PC-9 (cell line): ENCODE measurements at regions not wholly inside any gene's neighbourhood (a gene's known extent, or its start where the extent isn't known, plus 50 kb on each side); places are given as distances from the start of the nearest gene placed in this dataset.

Experiments used
- BruUV-seq: library from RNA; stranded (reverse); fragments of 400-500 nt; replicated peaks from 2 replicates; lab custom pipeline; 2021; lab: Mats Ljungman, UMichigan
- CTCF ChIA-PET: fragments of 300-600 bp; sonication (Branson Sonifier 250); formaldehyde crosslinking; loops from one replicate; lab custom pipeline; 2022; ENCODE audit warnings: antibody characterized with exemption; lab: Charles Lee
- POLR2A ChIA-PET: fragments of 300-600 bp; sonication (Branson Sonifier 250); formaldehyde crosslinking; loops from one replicate; lab custom pipeline; 2022; ENCODE audit warnings: antibody characterized with exemption; ENCODE audit not compliant: unreplicated experiment; lab: Charles Lee
- DNase-seq, 2 experiments: peaks; one replicate each; pipeline versions ENCODE4 v3.0.0 to v3.0.0-alpha.2; 2015 to 2022; ENCODE audit warnings: mixed read lengths in 1 of 2
- H2AFZ ChIP-seq: fragments of 200-600 bp; sonication (generic); 2 replicates; pipeline ENCODE4 v1.8.1; 2017; ENCODE audit warnings: antibody characterized with exemption
- H3F3A ChIP-seq: fragments of 200-600 bp; sonication (generic); 2 replicates; pipeline ENCODE4 v1.8.1; 2017; ENCODE audit warnings: antibody characterized with exemption, mild to moderate bottlenecking, low read depth; ENCODE audit not compliant: insufficient read depth
- H3K27ac ChIP-seq: fragments of 200-600 bp; sonication (generic); 2 replicates; pipeline ENCODE4 v1.6.1; 2016; ENCODE audit warnings: mixed run types
- H3K27me3 ChIP-seq: fragments of 200-600 bp; sonication (generic); 2 replicates; pipeline ENCODE4 v1.6.1; 2016; ENCODE audit warnings: low read depth, mixed run types; ENCODE audit not compliant: insufficient read depth
- H3K36me3 ChIP-seq: fragments of 200-600 bp; sonication (generic); 2 replicates; pipeline ENCODE4 v1.6.1; 2016; ENCODE audit warnings: low read depth, mixed run types
- H3K4me1 ChIP-seq: fragments of 200-600 bp; sonication (generic); replicated peaks from 2 replicates; pipeline ENCODE4 v1.6.1; 2016; ENCODE audit warnings: mixed run types; ENCODE audit not compliant: insufficient read depth
- H3K4me2 ChIP-seq: fragments of 200-600 bp; sonication (generic); 2 replicates; pipeline ENCODE4 v1.6.1; 2017; ENCODE audit warnings: mixed run types
- H3K4me3 ChIP-seq: fragments of 200-600 bp; sonication (generic); 2 replicates; pipeline ENCODE4 v1.6.1; 2016; ENCODE audit warnings: mixed run types
- H3K79me2 ChIP-seq: fragments of 200-600 bp; sonication (generic); 2 replicates; pipeline ENCODE4 v1.6.1; 2017; ENCODE audit warnings: low read depth, mixed run types
- H3K9me2 ChIP-seq: fragments of 200-600 bp; sonication (generic); 2 replicates; pipeline ENCODE4 v1.8.1; 2017; ENCODE audit warnings: mild to moderate bottlenecking; ENCODE audit not compliant: insufficient read depth
- H3K9me3 ChIP-seq: fragments of 200-600 bp; sonication (generic); 2 replicates; pipeline ENCODE4 v1.8.1; 2016; ENCODE audit warnings: low read depth; ENCODE audit not compliant: insufficient read depth
- H4K20me1 ChIP-seq: fragments of 200-600 bp; sonication (generic); 2 replicates; pipeline ENCODE4 v1.8.1; 2017; ENCODE audit not compliant: insufficient read depth
- CTCF ChIP-seq: fragments of 200-600 bp; sonication (generic); conservative IDR thresholded peaks from 2 replicates; pipeline ENCODE4 v1.6.1; 2017; ENCODE audit warnings: mixed run types, antibody characterized with exemption, mild to moderate bottlenecking, moderate library complexity
- EZH2 ChIP-seq: fragments of 200-600 bp; sonication (generic); IDR thresholded peaks from 2 replicates; pipeline ENCODE4 v1.8.0; 2017; ENCODE audit warnings: antibody characterized with exemption, low read depth
- intact Hi-C: fragments of 100-400 bp; cut with micrococcal nuclease; formaldehyde crosslinking; loops from one replicate; pipeline ENCODE4 v1.10.0; 2022; ENCODE audit not compliant: unreplicated experiment

GRCh38 chr5:86679529-86679928 is 61.8 kb downstream of the COX7C start:
- Histone ChIP-seq H3F3A (no peaks in the 10 kb centered on the region), H3K9me2 (peaks cover 5% of the 10 kb centered on the region; the same call in 1 of the 2 replicates), H3K79me2 (no peaks in the 10 kb centered on the region), H4K20me1 (no peaks in the 10 kb centered on the region), H3K4me2 (no peak overlapping the region), H3K36me3 (no peaks in the 10 kb centered on the region), H3K27me3 (no peaks in the 10 kb centered on the region), H3K27ac (no peak overlapping the region), H3K4me1 (no peaks in the 10 kb centered on the region), H2AFZ (no peak overlapping the region), H3K9me3 (no peaks in the 10 kb centered on the region), H3K4me3 (no peak overlapping the region)
- POLR2A ChIA-PET = no interaction called here
- TF ChIP-seq CTCF (peak; percentile 79), EZH2 (no peak)
- BruUV-seq = no TSS peak
- CTCF ChIA-PET = interaction anchor here (0.5 kb wide), 1 partner anchor 68 kb away, joined by 4 read pairs; no protein-coding TSS in a partner anchor
- intact Hi-C loops = no loop called here
- DNase-seq = peak; percentile 1 to 45

GRCh38 chr5:86679949-86680348 is 62.2 kb downstream of the COX7C start:
- no peak for DNase-seq
- intact Hi-C loops = no loop called here
- CTCF ChIA-PET = interaction anchor here (0.5 kb wide), 1 partner anchor 68 kb away, joined by 4 read pairs; no protein-coding TSS in a partner anchor

GRCh38 chr5:86684222-86684621 is 66.5 kb downstream of the COX7C start:
- no peaks in the 10 kb centered on the region for H3F3A ChIP-seq
- no peaks in the 10 kb centered on the region for H3K9me2 ChIP-seq
- no peaks in the 10 kb centered on the region for H3K4me1 ChIP-seq
- ChIA-PET POLR2A (no interaction called here), CTCF (no interaction called here)
- no peaks in the 10 kb centered on the region for H3K9me3 ChIP-seq
- H3K27me3 ChIP-seq = no peaks in the 10 kb centered on the region
- no peaks in the 10 kb centered on the region for H3K79me2 ChIP-seq
- no peaks in the 10 kb centered on the region for H4K20me1 ChIP-seq
- no peak overlapping the region for H2AFZ ChIP-seq
- H3K4me2 ChIP-seq = no peak overlapping the region
- no peak overlapping the region for H3K27ac ChIP-seq
- TF ChIP-seq CTCF (no peak), EZH2 (no peak)
- no peak overlapping the region for H3K4me3 ChIP-seq
- no peaks in the 10 kb centered on the region for H3K36me3 ChIP-seq
- intact Hi-C loops = no loop called here
- DNase-seq = no peak
- BruUV-seq = no TSS peak

More at GRCh38 chr5:86679949-86680348, 62.2 kb downstream of the COX7C start:
- Histone ChIP-seq H3K27me3 (no peaks in the 10 kb centered on the region), H3F3A (no peaks in the 10 kb centered on the region), H3K4me3 (no peak overlapping the region), H3K9me2 (peaks cover 5% of the 10 kb centered on the region; the same call in 1 of the 2 replicates), H3K36me3 (no peaks in the 10 kb centered on the region), H3K79me2 (no peaks in the 10 kb centered on the region), H3K4me2 (no peak overlapping the region), H3K9me3 (no peaks in the 10 kb centered on the region), H3K4me1 (no peaks in the 10 kb centered on the region), H4K20me1 (no peaks in the 10 kb centered on the region), H3K27ac (no peak overlapping the region), H2AFZ (no peak overlapping the region)
- no TSS peak for BruUV-seq
- TF ChIP-seq CTCF (no peak), EZH2 (no peak)
- POLR2A ChIA-PET = no interaction called here
